ENCODE measurements at regions not wholly inside any gene's neighbourhood (a gene's known extent, or its start where the extent isn't known, plus 50 kb on each side); places are given as distances from the start of the nearest gene placed in this dataset.

DNA sequence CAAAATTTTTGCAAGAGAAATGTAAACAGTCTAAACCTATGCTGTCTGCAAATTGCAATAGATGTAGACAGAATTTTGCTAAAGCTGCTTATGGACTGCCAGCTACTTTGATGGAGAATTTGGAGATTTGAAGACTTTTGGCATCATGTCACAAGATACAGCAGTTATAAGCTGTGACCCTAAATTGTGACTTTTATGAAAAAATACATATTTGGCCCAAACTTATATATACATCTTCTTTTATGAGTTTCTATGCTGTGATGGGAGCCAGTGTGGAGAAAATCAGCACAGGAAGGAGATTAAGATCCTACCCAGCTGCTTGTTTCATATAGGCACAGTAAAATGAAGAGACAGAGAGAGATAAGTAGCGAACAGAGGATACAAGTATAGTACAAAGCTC lies 1595.4 kb downstream of the PLA2G4A start:
- Histone ChIP-seq H3K4me3 (ENCODE audit: low read length) (no peak overlapping the region), H3K36me3 (ENCODE audit: control insufficient read depth, insufficient read depth, low read length) (no peaks in the 10 kb centered on the region), H3K9ac (ENCODE audit: low read length) (no peak overlapping the region), H3K4me1 (ENCODE audit: control insufficient read depth, insufficient read depth, low read length) (no peaks in the 10 kb centered on the region), H3K27ac (ENCODE audit: low read depth, low read length) (no peak overlapping the region), H3K27me3 (ENCODE audit: control insufficient read depth, insufficient read depth, low read length) (no peaks in the 10 kb centered on the region)

DNA sequence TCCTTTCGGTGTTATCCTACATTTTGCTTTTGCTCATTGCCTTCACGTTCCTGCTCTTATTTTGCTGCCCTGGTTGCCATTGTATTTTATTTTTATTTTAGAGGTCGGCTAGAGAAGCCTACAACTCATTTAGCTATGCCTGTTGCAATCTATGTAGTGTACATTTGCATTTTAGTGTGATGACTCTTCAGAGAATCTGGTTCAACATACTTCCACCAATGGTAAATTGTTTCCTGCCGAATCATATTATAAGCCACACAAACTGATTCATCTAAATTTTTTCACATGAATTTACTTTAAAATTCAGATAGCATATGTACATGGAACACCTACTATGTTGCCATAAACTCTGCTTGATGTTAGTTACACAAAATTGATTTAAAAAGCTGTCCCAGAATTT lies 1596.9 kb downstream of the PLA2G4A start:
- Histone ChIP-seq H3K4me1 (ENCODE audit: control insufficient read depth, insufficient read depth, low read length) (no peaks in the 10 kb centered on the region), H3K4me3 (ENCODE audit: low read length) (no peak overlapping the region), H3K27me3 (ENCODE audit: control insufficient read depth, insufficient read depth, low read length) (no peaks in the 10 kb centered on the region), H3K27ac (ENCODE audit: low read depth, low read length) (no peak overlapping the region), H3K36me3 (ENCODE audit: control insufficient read depth, insufficient read depth, low read length) (no peaks in the 10 kb centered on the region), H3K9ac (ENCODE audit: low read length) (no peak overlapping the region)

- Histone ChIP-seq H3K27ac (ENCODE audit: low read depth, low read length) (no peak overlapping the region), H3K36me3 (ENCODE audit: control insufficient read depth, insufficient read depth, low read length) (no peaks in the 10 kb centered on the region), H3K27me3 (ENCODE audit: control insufficient read depth, insufficient read depth, low read length) (no peaks in the 10 kb centered on the region), H3K4me3 (ENCODE audit: low read length) (no peak overlapping the region), H3K4me1 (ENCODE audit: control insufficient read depth, insufficient read depth, low read length) (no peaks in the 10 kb centered on the region), H3K9ac (ENCODE audit: low read length) (no peak overlapping the region)
Measured at GRCh38 chr1:188426561-188426960, 1597.8 kb downstream of the PLA2G4A start.

GRCh38 chr1:188427642-188428041 lies 1598.9 kb downstream of the PLA2G4A start:
- H3K27ac ChIP-seq (ENCODE audit: low read depth, low read length): no peak overlapping the region
- no peaks in the 10 kb centered on the region for H3K27me3 ChIP-seq (ENCODE audit: control insufficient read depth, insufficient read depth, low read length)
- no peaks in the 10 kb centered on the region for H3K4me1 ChIP-seq (ENCODE audit: control insufficient read depth, insufficient read depth, low read length)
- no peaks in the 10 kb centered on the region for H3K36me3 ChIP-seq (ENCODE audit: control insufficient read depth, insufficient read depth, low read length)
- no peak overlapping the region for H3K4me3 ChIP-seq (ENCODE audit: low read length)
- H3K9ac ChIP-seq (ENCODE audit: low read length): no peak overlapping the region

DNA sequence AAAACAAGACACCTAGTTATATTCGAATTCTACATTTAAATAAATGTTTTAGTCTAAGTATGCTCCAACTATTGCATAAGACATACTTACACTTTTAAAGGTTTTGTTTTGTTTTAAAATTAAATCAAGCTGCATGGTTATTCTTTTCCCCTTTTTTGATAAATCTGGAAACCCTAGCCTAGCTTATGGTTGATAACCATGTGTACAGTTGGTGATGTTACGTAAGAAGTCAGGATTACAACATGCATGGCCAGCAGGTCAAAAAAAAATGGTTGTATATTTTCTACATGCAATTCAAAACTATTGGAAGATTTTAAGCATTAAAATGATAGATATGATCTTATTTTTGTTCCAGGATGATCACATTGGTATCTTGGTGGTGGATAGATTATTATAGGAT lies 1600.6 kb downstream of the PLA2G4A start:
- Histone ChIP-seq H3K36me3 (ENCODE audit: control insufficient read depth, insufficient read depth, low read length) (no peaks in the 10 kb centered on the region), H3K4me1 (ENCODE audit: control insufficient read depth, insufficient read depth, low read length) (no peaks in the 10 kb centered on the region), H3K9ac (ENCODE audit: low read length) (no peak overlapping the region)

GRCh38 chr1:188432427-188432826 lies 1603.7 kb downstream of the PLA2G4A start:
- Histone ChIP-seq H3K27ac (ENCODE audit: low read depth, low read length) (no peak overlapping the region), H3K4me1 (ENCODE audit: control insufficient read depth, insufficient read depth, low read length) (no peaks in the 10 kb centered on the region), H3K36me3 (ENCODE audit: control insufficient read depth, insufficient read depth, low read length) (no peaks in the 10 kb centered on the region), H3K27me3 (ENCODE audit: control insufficient read depth, insufficient read depth, low read length) (no peaks in the 10 kb centered on the region), H3K4me3 (ENCODE audit: low read length) (no peak overlapping the region), H3K9ac (ENCODE audit: low read length) (no peak overlapping the region)

More for the DNA sequence above, 1600.6 kb downstream of the PLA2G4A start:
- H3K27ac ChIP-seq (ENCODE audit: low read depth, low read length): no peak overlapping the region
- H3K4me3 ChIP-seq (ENCODE audit: low read length): no peak overlapping the region
- no peaks in the 10 kb centered on the region for H3K27me3 ChIP-seq (ENCODE audit: control insufficient read depth, insufficient read depth, low read length)

DNA sequence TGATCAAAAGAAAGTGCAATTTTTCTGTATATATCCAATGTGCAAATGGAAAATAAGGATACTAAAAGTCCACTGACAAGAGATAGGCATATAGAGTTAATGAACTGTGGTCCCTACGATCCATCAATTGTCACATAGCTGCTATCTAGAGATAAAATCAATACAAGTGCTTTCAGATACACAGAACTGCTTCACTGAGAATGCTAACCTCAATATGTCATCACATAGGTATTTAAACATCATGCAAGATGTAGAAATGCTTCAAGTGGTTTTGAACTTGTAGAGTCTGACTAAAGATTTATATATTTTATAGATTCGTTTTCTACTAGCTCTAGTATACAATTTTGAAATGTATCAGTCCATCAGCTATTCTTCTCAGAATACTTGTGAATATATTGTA lies 1604.7 kb downstream of the PLA2G4A start:
- Histone ChIP-seq H3K4me3 (ENCODE audit: low read length) (no peak overlapping the region), H3K9ac (ENCODE audit: low read length) (no peak overlapping the region), H3K4me1 (ENCODE audit: control insufficient read depth, insufficient read depth, low read length) (no peaks in the 10 kb centered on the region), H3K27me3 (ENCODE audit: control insufficient read depth, insufficient read depth, low read length) (no peaks in the 10 kb centered on the region), H3K27ac (ENCODE audit: low read depth, low read length) (no peak overlapping the region), H3K36me3 (ENCODE audit: control insufficient read depth, insufficient read depth, low read length) (no peaks in the 10 kb centered on the region)

- Histone ChIP-seq H3K36me3 (ENCODE audit: control insufficient read depth, insufficient read depth, low read length) (no peaks in the 10 kb centered on the region), H3K27ac (ENCODE audit: low read depth, low read length) (no peak overlapping the region), H3K4me3 (ENCODE audit: low read length) (no peak overlapping the region), H3K27me3 (ENCODE audit: control insufficient read depth, insufficient read depth, low read length) (no peaks in the 10 kb centered on the region), H3K9ac (ENCODE audit: low read length) (no peak overlapping the region), H3K4me1 (ENCODE audit: control insufficient read depth, insufficient read depth, low read length) (no peaks in the 10 kb centered on the region)
Measured at GRCh38 chr1:188444526-188444925, 1615.8 kb downstream of the PLA2G4A start.

- no peaks in the 10 kb centered on the region for H3K36me3 ChIP-seq (ENCODE audit: control insufficient read depth, insufficient read depth, low read length)
- no peaks in the 10 kb centered on the region for H3K27me3 ChIP-seq (ENCODE audit: control insufficient read depth, insufficient read depth, low read length)
- no peak overlapping the region for H3K4me3 ChIP-seq (ENCODE audit: low read length)
- no peak overlapping the region for H3K9ac ChIP-seq (ENCODE audit: low read length)
- no peaks in the 10 kb centered on the region for H3K4me1 ChIP-seq (ENCODE audit: control insufficient read depth, insufficient read depth, low read length)
- H3K27ac ChIP-seq (ENCODE audit: low read depth, low read length): no peak overlapping the region
Measured at GRCh38 chr1:188462837-188463236, 1634.1 kb downstream of the PLA2G4A start.

DNA sequence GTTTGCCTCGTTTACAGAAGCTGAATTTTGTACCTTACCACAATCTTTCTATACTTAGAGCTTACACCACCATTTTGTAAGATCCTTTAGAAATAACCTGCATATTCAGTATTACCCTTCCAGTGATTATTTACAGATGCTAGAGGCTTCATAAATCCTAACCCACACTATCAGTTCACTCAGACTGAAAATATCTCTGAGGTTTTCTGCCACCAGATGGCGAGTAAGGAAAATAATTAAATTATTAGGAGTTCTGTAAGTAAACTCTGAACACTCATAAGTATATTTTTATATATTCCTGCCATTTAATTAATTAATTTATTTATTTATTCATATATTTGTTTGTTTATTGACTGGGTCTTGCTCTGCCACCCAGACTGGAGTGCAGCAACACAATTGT lies 1635.2 kb downstream of the PLA2G4A start:
- Histone ChIP-seq H3K9ac (ENCODE audit: low read length) (no peak overlapping the region), H3K27me3 (ENCODE audit: control insufficient read depth, insufficient read depth, low read length) (no peaks in the 10 kb centered on the region), H3K27ac (ENCODE audit: low read depth, low read length) (no peak overlapping the region), H3K4me3 (ENCODE audit: low read length) (no peak overlapping the region), H3K4me1 (ENCODE audit: control insufficient read depth, insufficient read depth, low read length) (no peaks in the 10 kb centered on the region), H3K36me3 (ENCODE audit: control insufficient read depth, insufficient read depth, low read length) (no peaks in the 10 kb centered on the region)

DNA sequence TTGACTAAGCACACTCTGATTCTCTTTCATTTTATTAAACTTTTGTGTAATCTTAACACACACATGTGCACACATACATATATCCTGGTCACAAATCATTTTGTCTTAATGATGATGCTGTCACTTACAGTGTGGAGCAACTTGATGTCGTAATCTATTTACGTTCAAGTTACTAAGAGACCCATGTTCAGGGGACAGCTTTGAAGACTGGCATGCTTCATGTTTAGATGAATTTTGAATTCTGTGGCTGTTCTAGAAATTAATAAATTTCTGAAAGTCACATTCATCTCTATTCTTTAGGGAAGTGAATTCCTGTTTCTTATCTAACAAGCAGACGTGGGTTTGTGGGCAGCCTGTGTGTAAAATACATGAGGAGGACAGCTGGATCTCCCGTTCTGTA lies 1637.8 kb downstream of the PLA2G4A start:
- no peaks in the 10 kb centered on the region for H3K36me3 ChIP-seq (ENCODE audit: control insufficient read depth, insufficient read depth, low read length)
- no peak overlapping the region for H3K4me3 ChIP-seq (ENCODE audit: low read length)
- H3K27me3 ChIP-seq (ENCODE audit: control insufficient read depth, insufficient read depth, low read length): no peaks in the 10 kb centered on the region
- H3K9ac ChIP-seq (ENCODE audit: low read length): no peak overlapping the region
- H3K4me1 ChIP-seq (ENCODE audit: control insufficient read depth, insufficient read depth, low read length): no peaks in the 10 kb centered on the region
- no peak overlapping the region for H3K27ac ChIP-seq (ENCODE audit: low read depth, low read length)

DNA sequence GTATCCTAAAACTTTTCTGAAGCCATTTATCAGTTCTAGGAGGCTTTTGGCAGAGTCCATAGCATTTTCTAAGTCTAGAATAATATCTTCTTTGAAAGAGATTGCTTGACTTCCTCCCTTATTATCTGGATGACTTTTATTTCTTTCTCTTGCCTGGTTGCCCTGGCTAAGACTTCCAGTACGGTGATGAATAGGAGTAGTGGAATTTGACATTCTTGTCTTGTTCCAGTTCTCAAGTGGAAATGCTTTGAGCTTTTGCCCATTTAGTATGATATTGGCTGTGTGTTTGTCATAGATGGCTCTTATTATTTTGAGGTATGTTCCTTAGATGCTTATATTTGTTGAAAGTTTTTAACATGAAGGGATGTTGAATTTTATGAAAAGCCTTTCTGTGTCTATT lies 1647.9 kb downstream of the PLA2G4A start:
- H3K9ac ChIP-seq (ENCODE audit: low read length): no peak overlapping the region
- H3K4me1 ChIP-seq (ENCODE audit: control insufficient read depth, insufficient read depth, low read length): no peaks in the 10 kb centered on the region
- H3K4me3 ChIP-seq (ENCODE audit: low read length): no peak overlapping the region
- H3K36me3 ChIP-seq (ENCODE audit: control insufficient read depth, insufficient read depth, low read length): no peaks in the 10 kb centered on the region
- no peaks in the 10 kb centered on the region for H3K27me3 ChIP-seq (ENCODE audit: control insufficient read depth, insufficient read depth, low read length)
- no peak overlapping the region for H3K27ac ChIP-seq (ENCODE audit: low read depth, low read length)

- no peak overlapping the region for H3K27ac ChIP-seq (ENCODE audit: low read depth, low read length)
- no peaks in the 10 kb centered on the region for H3K27me3 ChIP-seq (ENCODE audit: control insufficient read depth, insufficient read depth, low read length)
- H3K4me1 ChIP-seq (ENCODE audit: control insufficient read depth, insufficient read depth, low read length): no peaks in the 10 kb centered on the region
- H3K4me3 ChIP-seq (ENCODE audit: low read length): no peak overlapping the region
- H3K36me3 ChIP-seq (ENCODE audit: control insufficient read depth, insufficient read depth, low read length): no peaks in the 10 kb centered on the region
- H3K9ac ChIP-seq (ENCODE audit: low read length): no peak overlapping the region
Measured at GRCh38 chr1:188489336-188490112, 1660.8 kb downstream of the PLA2G4A start.
